VCaP (cell line): ENCODE measurements at regions not wholly inside any gene's neighbourhood (a gene's known extent, or its start where the extent isn't known, plus 50 kb on each side); places are given as distances from the start of the nearest gene placed in this dataset.

Source experiments
- H3K27ac ChIP-seq: fragments of 450-650 bp; 2 replicates; pipeline ENCODE4 v1.5.1; 2017
- CTCF ChIP-seq: fragments of 450-650 bp; conservative IDR thresholded peaks from 2 replicates; pipeline ENCODE4 v1.5.1; 2017; ENCODE audit warnings: mild to moderate bottlenecking, moderate library complexity

GRCh38 chr10:2791774-2792443, 275.4 kb upstream of the PFKP start:
- TF ChIP-seq CTCF, result no peak
- H3K27ac ChIP-seq, result no peak overlapping the region

- no peak overlapping the region for H3K27ac ChIP-seq
- no peak for TF ChIP-seq CTCF
Measured at GRCh38 chr10:2790396-2791188, 276.8 kb upstream of the PFKP start.

GRCh38 chr10:2786251-2786650, 281.1 kb upstream of the PFKP start:
- TF ChIP-seq CTCF, result no peak

GRCh38 chr10:2784766-2785165, 282.6 kb upstream of the PFKP start:
- H3K27ac ChIP-seq, result no peak overlapping the region
- TF ChIP-seq CTCF, result no peak

More at GRCh38 chr10:2786251-2786650, 281.1 kb upstream of the PFKP start:
- H3K27ac ChIP-seq, result no peak overlapping the region

GRCh38 chr10:2782950-2783349, 284.4 kb upstream of the PFKP start:
- TF ChIP-seq CTCF, result no peak
- H3K27ac ChIP-seq, result no peak overlapping the region

- H3K27ac ChIP-seq, result no peak overlapping the region
- TF ChIP-seq CTCF, result no peak
Measured at GRCh38 chr10:2782265-2782664, 285.1 kb upstream of the PFKP start.

- TF ChIP-seq CTCF, result no peak
- no peak overlapping the region for H3K27ac ChIP-seq
Measured at GRCh38 chr10:2777666-2778355, 289.5 kb upstream of the PFKP start.
